ENCODE measurements at regions not wholly inside any gene's neighbourhood (a gene's known extent, or its start where the extent isn't known, plus 50 kb on each side); places are given as distances from the start of the nearest gene placed in this dataset.

DNA sequence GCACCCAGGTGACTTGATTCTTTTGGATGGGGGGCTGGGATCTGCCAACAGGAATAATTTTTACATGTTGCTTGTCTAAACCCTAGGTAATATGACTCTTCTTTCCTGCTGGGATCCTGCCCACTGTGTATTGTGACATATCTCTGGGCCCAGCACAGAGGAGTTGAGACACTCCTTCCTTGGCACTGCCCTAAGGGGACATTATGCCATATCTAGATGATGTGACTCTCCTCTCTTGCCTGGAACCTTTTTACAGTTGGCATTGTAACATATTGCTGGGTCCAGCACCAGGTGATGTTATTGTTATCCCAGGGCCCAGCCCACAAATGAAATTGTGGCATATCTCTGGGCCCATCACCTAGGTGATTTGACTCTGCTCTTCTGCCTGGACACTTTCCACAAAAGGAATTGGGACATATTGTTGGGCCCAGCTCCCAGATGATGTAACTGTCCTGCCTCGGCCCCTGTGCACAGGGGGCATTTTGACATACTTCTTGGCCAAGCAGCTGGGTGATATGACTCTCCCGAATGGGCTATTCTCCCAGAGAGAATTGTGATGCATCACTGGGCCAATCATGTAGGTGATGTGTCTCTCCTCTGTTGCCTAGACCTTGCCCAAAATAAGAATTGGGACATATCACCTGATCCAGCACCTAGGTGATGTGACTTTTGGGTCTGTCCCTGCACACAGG is 1837.7 kb downstream of the TP53TG3F start:
- Histone ChIP-seq H3K36me3 (ENCODE audit: insufficient read depth, low read length) (no peaks in the 10 kb centered on the region), H3K27ac (ENCODE audit: low read depth, low read length, poor library complexity, severe bottlenecking) (no peak overlapping the region), H3K4me2 (ENCODE audit: low read length) (no peak overlapping the region), H3K79me2 (ENCODE audit: insufficient read depth, low read length) (no peaks in the 10 kb centered on the region), H3K4me1 (ENCODE audit: insufficient read depth, low read length, severe bottlenecking) (no peaks in the 10 kb centered on the region), H3K9me3 (ENCODE audit: low read length) (no peaks in the 10 kb centered on the region), H3K4me3 (ENCODE audit: low read depth, low read length, poor library complexity, severe bottlenecking) (no peak overlapping the region), H4K20me1 (ENCODE audit: insufficient read depth, low read length) (no peaks in the 10 kb centered on the region), H3K27me3 (ENCODE audit: insufficient read depth, low read length) (no peaks in the 10 kb centered on the region), H3K9ac (ENCODE audit: low read length) (no peak overlapping the region), H3K9me2 (ENCODE audit: low read depth, low read length) (no peaks in the 10 kb centered on the region), H2AFZ (ENCODE audit: low read length) (no peak overlapping the region), H3F3A (ENCODE audit: insufficient read depth, low read length) (no peaks in the 10 kb centered on the region)
- TF ChIP-seq, protein P1, sequence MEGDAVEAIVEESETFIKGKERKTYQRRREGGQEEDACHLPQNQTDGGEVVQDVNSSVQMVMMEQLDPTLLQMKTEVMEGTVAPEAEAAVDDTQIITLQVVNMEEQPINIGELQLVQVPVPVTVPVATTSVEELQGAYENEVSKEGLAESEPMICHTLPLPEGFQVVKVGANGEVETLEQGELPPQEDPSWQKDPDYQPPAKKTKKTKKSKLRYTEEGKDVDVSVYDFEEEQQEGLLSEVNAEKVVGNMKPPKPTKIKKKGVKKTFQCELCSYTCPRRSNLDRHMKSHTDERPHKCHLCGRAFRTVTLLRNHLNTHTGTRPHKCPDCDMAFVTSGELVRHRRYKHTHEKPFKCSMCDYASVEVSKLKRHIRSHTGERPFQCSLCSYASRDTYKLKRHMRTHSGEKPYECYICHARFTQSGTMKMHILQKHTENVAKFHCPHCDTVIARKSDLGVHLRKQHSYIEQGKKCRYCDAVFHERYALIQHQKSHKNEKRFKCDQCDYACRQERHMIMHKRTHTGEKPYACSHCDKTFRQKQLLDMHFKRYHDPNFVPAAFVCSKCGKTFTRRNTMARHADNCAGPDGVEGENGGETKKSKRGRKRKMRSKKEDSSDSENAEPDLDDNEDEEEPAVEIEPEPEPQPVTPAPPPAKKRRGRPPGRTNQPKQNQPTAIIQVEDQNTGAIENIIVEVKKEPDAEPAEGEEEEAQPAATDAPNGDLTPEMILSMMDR (IDR thresholded peaks at IDR 0.05; ENCODE audit: low read length): no peak
- TF ChIP-seq EZH2 (IDR thresholded peaks at IDR 0.05; ENCODE audit: borderline replicate concordance, low read length): no peak

DNA sequence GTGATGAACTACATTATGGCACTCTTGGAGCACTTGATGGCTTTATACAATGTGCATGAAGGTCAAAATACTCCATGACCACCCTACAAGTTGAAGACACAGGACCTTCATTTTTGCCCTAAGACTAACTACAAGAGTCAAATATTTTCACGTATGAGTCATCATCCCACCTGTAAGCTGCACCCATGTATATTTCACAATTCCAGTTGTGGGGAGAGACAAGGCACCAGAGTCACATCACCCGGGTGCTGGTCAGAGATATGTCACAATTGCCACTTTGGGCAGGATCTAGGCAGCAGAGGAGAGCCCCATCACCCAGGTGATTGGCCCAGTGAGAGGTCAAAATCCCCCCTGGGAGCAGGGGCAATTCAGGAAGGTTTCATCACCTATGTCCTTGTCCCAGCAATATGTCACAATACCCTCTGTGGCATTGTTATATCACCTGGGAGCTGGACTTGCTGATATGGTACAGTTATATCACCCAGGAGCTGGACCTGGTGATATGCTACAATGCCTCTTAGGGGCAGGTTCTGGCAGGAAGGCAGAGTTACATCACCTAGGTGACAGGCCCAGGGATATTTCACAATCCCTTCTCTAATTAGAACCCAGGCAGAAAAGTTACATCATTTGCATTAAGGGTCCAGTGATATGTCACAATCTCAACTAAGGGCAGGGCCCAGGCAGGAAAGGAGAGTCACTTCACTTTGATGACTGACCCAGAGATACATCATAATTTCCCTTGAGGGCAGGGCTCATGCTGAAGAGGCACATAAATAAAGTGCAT is 1839.2 kb downstream of the TP53TG3F start:
- Histone ChIP-seq H3K9me2 (ENCODE audit: low read depth, low read length) (no peaks in the 10 kb centered on the region), H3K4me1 (ENCODE audit: insufficient read depth, low read length, severe bottlenecking) (no peaks in the 10 kb centered on the region), H3F3A (ENCODE audit: insufficient read depth, low read length) (no peaks in the 10 kb centered on the region), H3K36me3 (ENCODE audit: insufficient read depth, low read length) (no peaks in the 10 kb centered on the region), H3K9me3 (ENCODE audit: low read length) (no peaks in the 10 kb centered on the region), H3K27me3 (ENCODE audit: insufficient read depth, low read length) (no peaks in the 10 kb centered on the region), H3K27ac (ENCODE audit: low read depth, low read length, poor library complexity, severe bottlenecking) (no peak overlapping the region), H4K20me1 (ENCODE audit: insufficient read depth, low read length) (no peaks in the 10 kb centered on the region), H2AFZ (ENCODE audit: low read length) (no peak overlapping the region), H3K79me2 (ENCODE audit: insufficient read depth, low read length) (no peaks in the 10 kb centered on the region), H3K4me2 (ENCODE audit: low read length) (no peak overlapping the region), H3K4me3 (ENCODE audit: low read depth, low read length, poor library complexity, severe bottlenecking) (no peak overlapping the region), H3K9ac (ENCODE audit: low read length) (no peak overlapping the region)
- TF ChIP-seq, protein P1 (IDR thresholded peaks at IDR 0.05; ENCODE audit: low read length): no peak
- no peak for TF ChIP-seq EZH2 (IDR thresholded peaks at IDR 0.05; ENCODE audit: borderline replicate concordance, low read length)

DNA sequence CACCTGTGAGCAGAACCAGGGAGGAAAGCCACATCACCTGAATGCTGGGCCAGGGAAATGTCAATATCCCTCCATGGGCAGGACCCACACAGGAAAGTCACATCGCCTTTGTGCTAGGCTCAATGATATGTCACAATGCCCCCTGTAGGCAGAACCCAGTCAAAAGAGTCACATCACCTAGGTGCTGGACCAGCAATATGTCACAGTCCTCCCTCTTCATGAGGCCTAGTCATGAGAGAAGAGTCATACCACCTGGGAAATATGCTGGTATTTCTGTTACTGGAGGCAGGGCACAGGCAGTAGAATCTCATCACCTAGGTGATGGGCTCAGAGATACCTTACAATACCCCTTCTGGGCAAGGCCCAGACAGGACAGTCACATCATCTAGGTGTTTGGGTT is 1843.4 kb downstream of the TP53TG3F start:
- Histone ChIP-seq H3K4me1 (ENCODE audit: insufficient read depth, low read length, severe bottlenecking) (no peaks in the 10 kb centered on the region), H3K9ac (ENCODE audit: low read length) (no peak overlapping the region), H3K27me3 (ENCODE audit: insufficient read depth, low read length) (no peaks in the 10 kb centered on the region), H3K79me2 (ENCODE audit: insufficient read depth, low read length) (no peaks in the 10 kb centered on the region), H3K4me3 (ENCODE audit: low read depth, low read length, poor library complexity, severe bottlenecking) (no peak overlapping the region), H3F3A (ENCODE audit: insufficient read depth, low read length) (no peaks in the 10 kb centered on the region), H4K20me1 (ENCODE audit: insufficient read depth, low read length) (no peaks in the 10 kb centered on the region), H3K9me2 (ENCODE audit: low read depth, low read length) (no peaks in the 10 kb centered on the region), H2AFZ (ENCODE audit: low read length) (no peak overlapping the region), H3K4me2 (ENCODE audit: low read length) (no peak overlapping the region), H3K36me3 (ENCODE audit: insufficient read depth, low read length) (no peaks in the 10 kb centered on the region), H3K27ac (ENCODE audit: low read depth, low read length, poor library complexity, severe bottlenecking) (no peak overlapping the region), H3K9me3 (ENCODE audit: low read length) (no peaks in the 10 kb centered on the region)
- TF ChIP-seq EZH2 (IDR thresholded peaks at IDR 0.05; ENCODE audit: borderline replicate concordance, low read length): no peak
- TF ChIP-seq, protein P1 (IDR thresholded peaks at IDR 0.05; ENCODE audit: low read length): no peak

All from OCI-LY1 (cell line).